AG04449 (cell line): ENCODE measurements at regions not wholly inside any gene's neighbourhood (a gene's known extent, or its start where the extent isn't known, plus 50 kb on each side); places are given as distances from the start of the nearest gene placed in this dataset.
A peak's percentile ranks its signal among the peaks of the same experiment; 100 is the strongest.

Source experiments
- CTCF ChIA-PET: fragments of 350-600 bp; formaldehyde crosslinking; extraction: SDS; loops from one replicate; lab custom pipeline; 2021; ENCODE audit warnings: antibody characterized with exemption; lab: Yijun Ruan, JAX
- POLR2A ChIA-PET: fragments of 400-600, 350-600 bp; formaldehyde crosslinking; extraction: SDS; loops from one replicate; lab custom pipeline; 2020; ENCODE audit warnings: antibody characterized with exemption, inconsistent platforms; lab: Yijun Ruan, JAX
- DNase-seq: peaks from one replicate; pipeline ENCODE4 v3.0.0-alpha.2; 2010; ENCODE audit warnings: low read depth, low spot score
- H3K4me3 ChIP-seq: 2 replicates; pipeline ENCODE4 v1.5.1; 2011; ENCODE audit warnings: low read depth, mild to moderate bottlenecking, control low read depth, low read length
- CTCF ChIP-seq: IDR thresholded peaks from one replicate; pipeline ENCODE4 v1.5.1; 2011; ENCODE audit warnings: mild to moderate bottlenecking, moderate library complexity, low read length, control low read depth, inconsistent platforms; ENCODE audit not compliant: insufficient read depth; ENCODE audit errors: missing control alignments

GRCh38 chr3:94314218-94314883 is 251.5 kb downstream of the NSUN3 start:
- no peak for DNase-seq
- TF ChIP-seq CTCF, result no peak
- CTCF ChIA-PET, result no interaction called here
- no peak overlapping the region for H3K4me3 ChIP-seq
- POLR2A ChIA-PET, result no interaction called here

- CTCF ChIA-PET, result no interaction called here
- TF ChIP-seq CTCF, result no peak
- H3K4me3 ChIP-seq, result no peak overlapping the region
- no peak for DNase-seq
- POLR2A ChIA-PET, result no interaction called here
Observed at GRCh38 chr3:94317017-94317416, 254.2 kb downstream of the NSUN3 start.

GRCh38 chr3:94323596-94323995 is 260.7 kb downstream of the NSUN3 start:
- TF ChIP-seq CTCF, result no peak
- CTCF ChIA-PET, result no interaction called here
- no peak overlapping the region for H3K4me3 ChIP-seq
- POLR2A ChIA-PET, result no interaction called here
- no peak for DNase-seq

GRCh38 chr3:94331831-94332230 is 269.0 kb downstream of the NSUN3 start:
- CTCF ChIA-PET, result no interaction called here
- H3K4me3 ChIP-seq, result no peak overlapping the region
- POLR2A ChIA-PET, result no interaction called here
- no peak for DNase-seq
- TF ChIP-seq CTCF, result no peak

- peak; percentile 50 for TF ChIP-seq CTCF
- CTCF ChIA-PET, result interaction anchor here (1.2 kb wide), 1 partner anchor 10 kb away, joined by 4 read pairs; no protein-coding TSS in a partner anchor
- POLR2A ChIA-PET, result no interaction called here
- no peak overlapping the region for H3K4me3 ChIP-seq
- DNase-seq, result peak; percentile 10
Observed at GRCh38 chr3:94336046-94336753, 273.3 kb downstream of the NSUN3 start.

GRCh38 chr3:94345101-94345500 is 282.2 kb downstream of the NSUN3 start:
- POLR2A ChIA-PET, result no interaction called here
- CTCF ChIA-PET, result no interaction called here
- no peak overlapping the region for H3K4me3 ChIP-seq
- no peak for TF ChIP-seq CTCF
- DNase-seq, result no peak
